Endothelial cell of umbilical vein (primary cell): ENCODE measurements at regions not wholly inside any gene's neighbourhood (a gene's known extent, or its start where the extent isn't known, plus 50 kb on each side); places are given as distances from the start of the nearest gene placed in this dataset.

ENCODE experiments used
- BruUV-seq: library from RNA; stranded (reverse); fragments of 400-500 nt; replicated peaks from 2 replicates; lab custom pipeline; 2021; lab: Mats Ljungman, UMichigan
- CTCF ChIA-PET: fragments of 300-600, 350-600 bp; sonication (Branson Sonifier 250); formaldehyde crosslinking; loops from one replicate; lab custom pipeline; 2021; ENCODE audit warnings: antibody characterized with exemption, inconsistent platforms; lab: Charles Lee
- POLR2A ChIA-PET: fragments of 300-600, 350-600 bp; sonication (Branson Sonifier 250); formaldehyde crosslinking; loops from one replicate; lab custom pipeline; 2021; ENCODE audit warnings: antibody characterized with exemption, inconsistent platforms; lab: Charles Lee
- DNase-seq: peaks from one replicate; pipeline ENCODE4 v3.0.0-alpha.2; 2011; ENCODE audit warnings: low read depth, low spot score
- FAIRE-seq: peaks from 2 replicates; lab custom pipeline; 2011; peaks lifted over from hg19 to GRCh38; lab: Jason Lieb, UNC
- H2AFZ ChIP-seq: 2 replicates; pipeline ENCODE4 v1.6.0; 2012; ENCODE audit warnings: low read depth, low read length, control low read depth, inconsistent platforms
- H3K27ac ChIP-seq: 2 replicates; pipeline ENCODE4 v1.5.1; 2011; ENCODE audit warnings: low read depth, mild to moderate bottlenecking, control low read depth, low read length, moderate library complexity; ENCODE audit not compliant: insufficient read depth
- H3K27me3 ChIP-seq, 2 experiments: 2 replicates each; pipeline versions ENCODE4 v1.6.0 to v1.6.1; 2011; ENCODE audit warnings: low read length in 2 of 2, mixed read lengths in 1 of 2; ENCODE audit not compliant: control insufficient read depth in 2 of 2, insufficient read depth in 2 of 2
- H3K36me3 ChIP-seq, 2 experiments: 2 replicates in 1 of 2; 3 replicates in 1 of 2; pipeline ENCODE4 v1.5.1; 2011; ENCODE audit warnings: low read length in 2 of 2, mild to moderate bottlenecking in 1 of 2, moderate library complexity in 1 of 2; ENCODE audit not compliant: control insufficient read depth in 2 of 2, insufficient read depth in 2 of 2; ENCODE audit errors: extremely low read depth in 1 of 2
- H3K4me1 ChIP-seq: 3 replicates; pipeline ENCODE4 v1.5.1; 2011; ENCODE audit warnings: mild to moderate bottlenecking, low read length; ENCODE audit not compliant: control insufficient read depth, insufficient read depth; ENCODE audit errors: extremely low read depth
- H3K4me2 ChIP-seq: 2 replicates; pipeline ENCODE4 v1.6.1; 2011; ENCODE audit warnings: low read length, control low read depth, mixed read lengths; ENCODE audit not compliant: insufficient read depth
- H3K4me3 ChIP-seq, 3 experiments: fragments of 200-600 bp in 1 of 3; sonication (generic), shearing (Covaris generic) in 1 of 3; replicated peaks in 1 of 3; 2 replicates each; pipeline ENCODE4 v1.5.1; 2011 to 2016; ENCODE audit warnings: control low read depth in 3 of 3, low read length in 3 of 3, mild to moderate bottlenecking in 2 of 3, inconsistent platforms in 1 of 3, low read depth in 1 of 3, moderate library complexity in 1 of 3; ENCODE audit not compliant: insufficient read depth in 1 of 3
- H3K79me2 ChIP-seq: 2 replicates; pipeline ENCODE4 v1.6.0; 2012; ENCODE audit warnings: low read length, inconsistent platforms; ENCODE audit not compliant: control insufficient read depth, insufficient read depth
- H3K9ac ChIP-seq: replicated peaks from 2 replicates; pipeline ENCODE3; 2011; ENCODE audit warnings: low read length, control low read depth; ENCODE audit not compliant: insufficient read depth; ENCODE audit errors: extremely low read depth
- H3K9me1 ChIP-seq: replicated peaks from 3 replicates; pipeline ENCODE4 v1.6.0; 2011; ENCODE audit warnings: mild to moderate bottlenecking, low read length; ENCODE audit not compliant: control insufficient read depth, insufficient read depth; ENCODE audit errors: extremely low read depth
- H3K9me3 ChIP-seq: replicated peaks from 2 replicates; pipeline ENCODE4 v1.5.1; 2012; ENCODE audit warnings: low read length, inconsistent platforms; ENCODE audit not compliant: control insufficient read depth, insufficient read depth
- H4K20me1 ChIP-seq: replicated peaks from 2 replicates; pipeline ENCODE3; 2011; ENCODE audit warnings: mild to moderate bottlenecking, low read length; ENCODE audit not compliant: control insufficient read depth, insufficient read depth; ENCODE audit errors: extremely low read depth
- FOS ChIP-seq: IDR thresholded peaks from 2 replicates; pipeline ENCODE4 v1.6.1; 2011; ENCODE audit warnings: mild to moderate bottlenecking, low read length, moderate library complexity, borderline replicate concordance; ENCODE audit not compliant: insufficient read depth
- GATA2 ChIP-seq: IDR thresholded peaks from 2 replicates; pipeline ENCODE4 v1.7.0; 2011; ENCODE audit warnings: low read depth, mild to moderate bottlenecking, moderate library complexity, mixed read lengths, low read length; ENCODE audit not compliant: insufficient read length, insufficient read depth
- JUN ChIP-seq: IDR thresholded peaks from 2 replicates; pipeline ENCODE4 v1.6.1; 2011; ENCODE audit warnings: borderline replicate concordance, low read depth; ENCODE audit not compliant: insufficient read length, insufficient read depth
- MYC ChIP-seq: IDR thresholded peaks from one replicate; pipeline ENCODE4 v1.6.1; 2011; ENCODE audit warnings: mild to moderate bottlenecking, low read depth, low read length
- POLR2A ChIP-seq: IDR thresholded peaks from 2 replicates; pipeline ENCODE4 v1.6.1; 2012; ENCODE audit warnings: low read depth, mild to moderate bottlenecking, control low read depth, low read length
- dilution Hi-C: fragments of 300-500 bp; cut with MboI; formaldehyde crosslinking; loops from one replicate; pipeline ENCODE4 v1.15.0; 2019; ENCODE audit warnings: low sequenced_read_pairs; ENCODE audit not compliant: extremely low pct_ligation_motif_present
- intact Hi-C: fragments of 100-400 bp; cut with micrococcal nuclease; formaldehyde crosslinking; loops from one replicate; pipeline ENCODE4 v1.10.0; 2022
- TF ChIP-seq, protein P1 (sequence below), 2 donors: IDR thresholded peaks; 1 replicate in 1 of 2; 2 replicates in 1 of 2; pipeline ENCODE4 v1.5.1; 2011; ENCODE audit warnings: low read length in 2 of 2, mild to moderate bottlenecking in 2 of 2, moderate library complexity in 2 of 2, control low read depth in 1 of 2, inconsistent platforms in 1 of 2, low read depth in 1 of 2; ENCODE audit not compliant: insufficient read depth in 1 of 2; ENCODE audit errors: extremely low read depth in 1 of 2
- TF ChIP-seq, protein P2 (sequence below): IDR thresholded peaks from 2 replicates; pipeline ENCODE4 v1.6.1; 2011; ENCODE audit not compliant: insufficient read depth, insufficient read length

DNA sequence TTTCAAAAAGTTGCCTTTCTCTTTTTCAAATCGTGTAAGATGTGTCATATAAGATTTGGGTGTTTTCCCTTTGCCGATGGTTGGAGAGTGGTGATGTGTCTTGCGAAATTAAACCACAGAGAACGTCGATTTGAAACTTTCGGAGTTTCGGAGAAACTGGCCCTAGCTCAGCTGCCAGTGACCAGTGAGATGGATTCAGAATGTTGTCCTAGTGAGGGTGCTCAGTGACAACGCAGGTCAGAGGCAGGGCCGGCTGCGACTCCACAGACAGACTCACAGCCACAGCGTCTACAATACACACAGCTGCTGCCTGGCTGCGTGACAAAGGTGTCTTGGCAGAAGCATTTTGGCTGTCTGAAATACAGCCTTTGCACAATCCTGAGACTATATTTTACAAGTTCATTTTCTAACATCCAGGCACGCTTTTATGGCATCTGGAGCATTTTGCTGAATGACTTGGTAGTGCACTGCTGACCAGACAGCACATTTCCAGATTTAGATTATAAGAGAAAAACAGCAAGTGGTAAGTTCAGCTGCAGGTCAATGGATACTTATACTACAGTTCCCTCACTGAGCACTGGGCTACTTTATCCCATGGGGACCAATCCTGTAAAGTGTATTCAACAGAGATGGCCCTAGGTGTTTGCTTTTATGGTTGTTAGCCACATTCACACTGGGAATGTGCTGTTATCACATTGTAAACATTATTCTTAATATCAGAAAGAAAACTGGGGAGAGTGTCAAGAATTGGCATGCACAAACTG, 207.5 kb downstream of the KCNRG start:
- dilution Hi-C loops (no loop called here), intact Hi-C loops (no loop called here)
- Histone ChIP-seq H3K9me1 (no peaks in the 10 kb centered on the region), H3K4me2 (no peak overlapping the region), H3K9me3 (no peaks in the 10 kb centered on the region), H4K20me1 (no peaks in the 10 kb centered on the region), H3K36me3 (no peaks in the 10 kb centered on the region), H3K79me2 (no peaks in the 10 kb centered on the region), H3K4me3 (no peak overlapping the region), H3K4me1 (no peaks in the 10 kb centered on the region), H3K27me3 (no peaks in the 10 kb centered on the region), H3K27ac (no peak overlapping the region), H2AFZ (no peak overlapping the region), H3K9ac (no peak overlapping the region)
- BruUV-seq = no TSS peak
- TF ChIP-seq GATA2 (no peak), POLR2A (no peak), JUN (no peak), FOS (no peak), MYC (no peak)
- TF ChIP-seq, protein P1, sequence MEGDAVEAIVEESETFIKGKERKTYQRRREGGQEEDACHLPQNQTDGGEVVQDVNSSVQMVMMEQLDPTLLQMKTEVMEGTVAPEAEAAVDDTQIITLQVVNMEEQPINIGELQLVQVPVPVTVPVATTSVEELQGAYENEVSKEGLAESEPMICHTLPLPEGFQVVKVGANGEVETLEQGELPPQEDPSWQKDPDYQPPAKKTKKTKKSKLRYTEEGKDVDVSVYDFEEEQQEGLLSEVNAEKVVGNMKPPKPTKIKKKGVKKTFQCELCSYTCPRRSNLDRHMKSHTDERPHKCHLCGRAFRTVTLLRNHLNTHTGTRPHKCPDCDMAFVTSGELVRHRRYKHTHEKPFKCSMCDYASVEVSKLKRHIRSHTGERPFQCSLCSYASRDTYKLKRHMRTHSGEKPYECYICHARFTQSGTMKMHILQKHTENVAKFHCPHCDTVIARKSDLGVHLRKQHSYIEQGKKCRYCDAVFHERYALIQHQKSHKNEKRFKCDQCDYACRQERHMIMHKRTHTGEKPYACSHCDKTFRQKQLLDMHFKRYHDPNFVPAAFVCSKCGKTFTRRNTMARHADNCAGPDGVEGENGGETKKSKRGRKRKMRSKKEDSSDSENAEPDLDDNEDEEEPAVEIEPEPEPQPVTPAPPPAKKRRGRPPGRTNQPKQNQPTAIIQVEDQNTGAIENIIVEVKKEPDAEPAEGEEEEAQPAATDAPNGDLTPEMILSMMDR (IDR thresholded peaks at IDR 0.05; ENCODE audit: extremely low read depth in 1 of 2, insufficient read depth in 1 of 2, low read depth in 1 of 2, low read length in 2 of 2) = no peak
- TF ChIP-seq, protein P2, sequence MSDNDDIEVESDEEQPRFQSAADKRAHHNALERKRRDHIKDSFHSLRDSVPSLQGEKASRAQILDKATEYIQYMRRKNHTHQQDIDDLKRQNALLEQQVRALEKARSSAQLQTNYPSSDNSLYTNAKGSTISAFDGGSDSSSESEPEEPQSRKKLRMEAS = no peak
- POLR2A ChIA-PET = no interaction called here
- DNase-seq (no peak), FAIRE-seq (no peak)
- CTCF ChIA-PET = interaction anchor here (1.2 kb wide), 1 partner anchor 8 kb away, joined by 3 read pairs; no protein-coding TSS in a partner anchor
